HuH-7 (cell line): ENCODE measurements at regions not wholly inside any gene's neighbourhood (a gene's known extent, or its start where the extent isn't known, plus 50 kb on each side); places are given as distances from the start of the nearest gene placed in this dataset.

Experiments used
- DNase-seq: peaks from one replicate; pipeline ENCODE4 v3.0.0; 2011; ENCODE audit warnings: low spot score

DNA sequence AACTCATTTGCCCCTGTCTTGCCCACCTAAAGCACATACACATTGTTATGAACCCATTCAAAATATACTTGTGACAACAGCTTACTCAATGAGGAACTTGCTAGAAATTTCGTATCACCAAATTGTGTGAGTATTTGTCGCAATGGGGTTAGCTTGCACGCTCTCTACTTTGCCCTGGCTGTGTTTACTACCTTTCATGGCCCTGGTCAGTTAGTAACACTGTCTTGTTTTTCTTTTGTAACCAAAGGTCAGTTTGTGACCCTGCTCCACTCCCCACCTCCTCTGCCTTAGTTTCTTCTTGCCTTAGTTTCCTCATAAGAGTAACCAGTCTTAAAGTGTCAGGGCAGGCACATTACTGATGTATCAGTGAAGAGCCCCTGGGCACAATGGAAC, 205.8 kb upstream of the EEA1 start:
- DNase-seq: no peak

DNA sequence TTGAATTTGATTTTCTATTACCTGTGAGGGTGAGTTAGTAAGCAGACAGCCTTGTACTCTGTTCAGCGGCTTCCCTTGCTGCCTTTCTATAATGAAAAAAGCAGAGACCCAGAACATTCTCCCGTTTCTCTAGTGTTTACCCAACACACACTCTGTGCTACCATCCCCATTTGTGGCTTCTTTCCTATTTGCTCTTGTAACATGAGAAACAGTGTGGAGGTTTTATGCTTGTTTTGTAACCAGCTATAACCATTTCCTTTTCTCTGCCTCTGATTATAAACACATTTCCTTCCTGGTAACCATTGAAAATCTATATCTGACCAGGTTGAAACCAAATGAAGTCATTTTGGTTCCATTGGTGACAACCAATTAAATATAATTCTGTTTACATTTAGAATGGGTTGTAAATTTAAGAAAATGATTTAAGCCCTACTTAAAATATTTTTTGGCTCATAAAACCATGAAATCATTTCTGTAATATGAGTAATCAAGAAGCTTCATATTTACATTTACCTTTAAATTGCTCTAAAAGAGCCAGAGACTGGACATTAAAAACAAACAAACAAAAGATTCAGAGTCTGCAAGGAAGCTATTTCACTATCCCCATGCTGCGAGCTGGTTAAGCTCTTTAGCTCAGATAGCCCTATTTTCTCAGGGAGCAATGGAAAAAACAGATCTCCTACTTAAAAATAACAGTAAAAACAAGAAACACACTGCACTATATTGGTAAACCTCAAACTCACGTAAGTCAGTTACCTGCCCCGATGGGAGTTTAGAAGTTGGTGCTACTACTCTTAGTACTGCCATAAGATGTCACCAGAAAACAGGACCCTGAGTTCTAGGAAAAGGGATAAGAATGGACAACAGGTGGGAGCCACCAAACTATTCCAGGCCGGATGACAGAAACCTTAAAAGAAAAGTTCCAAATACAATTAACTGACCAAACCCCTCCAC, 206.5 kb upstream of the EEA1 start:
- peak; percentile 32 for DNase-seq

- DNase-seq: no peak
These were observed 207.4 kb upstream of the EEA1 start for GRCh38 chr12:93136253-93137055.

DNA sequence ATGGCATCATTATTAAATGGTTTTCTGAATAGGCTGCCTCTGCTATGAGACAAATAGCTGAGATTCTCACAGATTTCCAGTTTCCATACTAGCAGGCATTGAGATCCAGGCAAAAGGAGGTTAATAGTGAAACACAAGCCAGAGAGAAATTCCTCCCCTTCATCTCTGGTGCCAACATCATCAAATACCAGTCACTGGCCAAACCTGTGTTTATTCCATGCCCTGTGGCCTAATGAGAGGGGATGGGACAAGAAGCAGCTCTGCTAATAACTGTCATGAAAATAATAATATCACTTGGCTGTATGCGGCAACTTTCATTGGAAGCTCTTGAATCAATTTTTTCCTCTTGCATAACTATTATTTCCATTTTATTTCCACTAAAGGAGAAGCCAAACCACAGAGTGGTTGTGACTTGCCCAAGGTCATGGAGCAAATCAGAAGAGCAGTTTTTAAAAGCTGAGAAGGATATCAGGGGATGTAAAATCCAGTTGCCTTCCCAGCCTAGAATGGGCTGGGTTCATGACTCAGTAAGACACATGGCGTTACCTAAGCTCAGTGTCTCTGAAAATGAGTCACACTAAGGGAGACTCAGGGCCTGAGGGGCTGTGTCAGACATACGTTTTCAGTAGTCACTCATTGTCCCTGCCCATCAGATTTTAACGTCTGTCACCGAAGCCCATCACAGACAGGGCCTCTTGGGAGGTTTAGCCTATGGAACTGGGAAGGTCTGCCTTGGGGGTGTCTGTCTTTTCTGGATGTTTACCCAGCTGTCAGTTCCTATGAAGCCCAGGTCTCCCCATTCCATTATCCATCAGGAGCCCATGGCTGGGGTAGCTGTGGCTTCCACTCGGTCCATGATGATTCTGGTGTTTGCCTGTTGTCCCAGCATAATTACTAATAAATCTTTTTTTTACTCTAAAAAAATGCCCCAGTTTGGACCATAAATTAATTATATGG, 208.8 kb upstream of the EEA1 start:
- DNase-seq: no peak

DNA sequence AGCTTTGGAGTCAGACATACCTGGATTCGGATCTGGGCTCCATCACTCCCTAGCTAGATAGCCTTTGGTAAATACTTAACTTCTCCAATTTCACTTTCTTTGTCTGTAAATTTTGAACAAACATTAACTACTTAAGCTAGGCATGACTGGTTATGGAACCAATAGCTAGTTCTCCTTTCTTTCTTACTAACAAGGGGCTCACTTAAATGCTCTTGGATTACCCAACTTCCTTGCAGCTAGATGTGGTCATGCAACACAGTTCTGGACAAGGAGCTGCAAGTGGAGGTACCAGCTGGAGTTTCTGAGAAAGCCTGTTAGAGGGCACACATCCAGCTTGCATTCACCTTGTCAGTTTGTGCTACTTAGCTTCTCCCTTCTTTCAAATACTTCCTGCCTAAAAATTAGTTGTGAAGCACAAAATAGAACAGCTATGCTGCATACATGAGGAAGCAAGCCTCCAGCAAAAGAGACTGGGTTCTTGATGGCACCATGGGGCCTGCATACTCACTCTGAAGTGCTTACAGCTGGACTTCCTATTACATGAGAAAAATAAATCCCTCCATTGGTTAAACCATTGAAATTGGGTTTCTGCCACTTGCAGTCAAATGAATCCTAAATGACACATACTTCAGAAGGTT, 210.1 kb upstream of the EEA1 start:
- no peak for DNase-seq

- no peak for DNase-seq
These were observed 211.2 kb upstream of the EEA1 start for GRCh38 chr12:93140325-93140724.

DNA sequence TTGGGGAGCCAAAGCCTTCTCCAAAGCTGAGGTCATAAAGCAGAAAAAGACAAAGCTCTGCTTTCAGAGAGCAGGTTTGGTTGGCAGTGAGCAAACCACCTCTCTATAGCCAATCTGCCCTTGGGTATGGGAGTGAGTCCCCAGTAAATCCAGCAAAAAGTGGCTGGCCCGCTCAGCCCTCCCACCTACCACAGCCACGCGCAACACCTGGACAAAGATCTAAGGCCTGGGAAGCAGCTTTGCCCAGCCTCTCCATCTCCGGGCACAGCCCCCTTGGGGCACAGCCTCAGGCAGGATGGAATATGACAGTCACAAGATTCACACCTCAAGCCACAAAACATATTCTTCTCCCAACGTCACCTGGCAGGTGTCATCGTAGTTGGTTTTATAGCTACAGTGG, 211.7 kb upstream of the EEA1 start:
- no peak for DNase-seq

DNA sequence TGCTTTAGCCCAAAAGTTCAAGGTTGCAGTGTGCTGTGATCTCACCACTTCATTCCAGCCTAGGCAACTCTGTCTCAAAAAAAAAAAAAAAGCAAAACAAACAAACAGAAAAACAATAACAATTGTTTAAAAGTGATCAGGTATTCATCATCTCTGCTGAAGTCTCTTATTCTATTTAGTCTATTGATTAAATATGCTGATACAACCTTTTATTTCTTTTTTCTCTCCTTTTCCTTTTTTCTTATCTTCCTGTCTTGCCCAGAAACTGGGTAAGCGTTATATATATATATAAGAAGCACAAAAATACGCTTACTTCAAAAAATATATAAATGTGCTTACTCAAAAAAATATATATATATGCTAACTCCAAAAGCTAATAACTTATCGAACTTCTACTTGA, 213.8 kb upstream of the EEA1 start:
- no peak for DNase-seq

- DNase-seq: no peak
These were observed 215.0 kb upstream of the EEA1 start for GRCh38 chr12:93144109-93144508.

DNA sequence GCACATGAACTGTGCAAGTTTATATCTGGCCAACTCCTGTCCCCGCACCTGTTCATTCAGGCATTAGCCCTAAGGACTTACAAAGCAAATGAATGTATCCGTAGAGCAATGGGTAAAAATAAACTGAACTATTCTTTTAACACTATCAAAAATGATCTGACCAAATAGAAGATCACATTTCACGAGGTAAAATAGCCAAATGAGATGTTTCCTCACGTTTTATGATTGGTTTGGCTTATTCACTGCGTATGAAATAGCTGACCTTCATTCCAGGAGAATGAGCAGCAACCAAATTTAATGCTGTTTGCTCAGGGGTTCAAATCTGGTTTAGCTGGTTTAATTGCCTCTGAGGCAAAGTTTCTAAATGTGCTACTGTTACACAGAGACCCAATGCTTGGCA, 216.0 kb upstream of the EEA1 start:
- no peak for DNase-seq

- no peak for DNase-seq
These were observed 217.3 kb upstream of the EEA1 start for GRCh38 chr12:93146263-93146939.

GRCh38 chr12:93146970-93147369, 217.9 kb upstream of the EEA1 start:
- DNase-seq: no peak

DNA sequence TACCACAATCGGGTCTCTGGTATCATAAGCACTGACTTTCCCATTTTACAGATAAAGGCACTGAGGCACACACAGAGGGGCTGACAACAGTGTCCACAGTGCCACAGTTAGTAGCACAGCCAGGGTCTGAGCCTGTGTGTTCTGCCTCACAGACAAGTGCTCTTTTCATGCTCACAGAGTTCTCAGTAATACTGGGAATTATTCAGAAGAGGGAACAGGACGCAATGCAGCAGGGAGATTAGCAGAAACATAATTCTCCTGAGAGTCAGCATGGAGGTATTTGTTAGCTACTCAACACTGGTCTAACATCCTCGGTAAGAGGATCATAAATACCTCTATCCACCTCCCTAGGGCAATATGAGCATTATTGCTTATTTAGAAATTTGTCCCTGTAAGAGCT, 219.3 kb upstream of the EEA1 start:
- DNase-seq: no peak

- no peak for DNase-seq
These were observed 220.1 kb upstream of the EEA1 start for GRCh38 chr12:93149229-93149628.

DNA sequence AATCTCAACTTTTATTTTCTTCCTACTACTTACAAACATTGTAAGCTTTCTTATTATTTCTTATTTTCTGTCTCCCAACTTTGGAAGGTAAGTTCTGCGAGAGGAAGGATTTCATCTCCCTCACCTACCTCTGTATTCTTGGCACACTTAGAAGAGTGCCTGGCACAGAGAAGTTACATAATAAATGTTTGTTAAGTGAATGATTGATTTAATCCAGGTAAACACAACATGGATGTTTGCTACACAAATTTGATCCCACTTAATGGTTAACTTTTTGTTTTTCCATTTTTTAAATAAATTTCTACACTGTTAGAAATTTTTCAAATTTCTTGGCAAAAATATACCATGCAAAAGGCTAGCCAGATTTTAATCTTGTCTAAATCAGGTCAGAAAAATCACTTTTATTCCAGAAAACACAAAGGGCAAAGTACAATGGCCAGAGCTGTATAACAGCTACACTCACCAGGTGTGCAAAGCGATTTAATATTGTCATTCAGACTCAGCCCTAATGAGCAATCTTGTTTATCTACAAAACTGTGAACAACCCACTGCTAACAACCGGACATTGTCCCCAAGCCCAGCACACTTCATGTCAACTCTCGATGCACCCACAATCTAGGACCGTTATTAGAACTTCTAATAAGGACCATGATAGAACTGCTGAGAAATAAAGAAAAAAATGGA, 222.1 kb upstream of the EEA1 start:
- no peak for DNase-seq

GRCh38 chr12:93152617-93153016, 223.5 kb upstream of the EEA1 start:
- DNase-seq: no peak

DNA sequence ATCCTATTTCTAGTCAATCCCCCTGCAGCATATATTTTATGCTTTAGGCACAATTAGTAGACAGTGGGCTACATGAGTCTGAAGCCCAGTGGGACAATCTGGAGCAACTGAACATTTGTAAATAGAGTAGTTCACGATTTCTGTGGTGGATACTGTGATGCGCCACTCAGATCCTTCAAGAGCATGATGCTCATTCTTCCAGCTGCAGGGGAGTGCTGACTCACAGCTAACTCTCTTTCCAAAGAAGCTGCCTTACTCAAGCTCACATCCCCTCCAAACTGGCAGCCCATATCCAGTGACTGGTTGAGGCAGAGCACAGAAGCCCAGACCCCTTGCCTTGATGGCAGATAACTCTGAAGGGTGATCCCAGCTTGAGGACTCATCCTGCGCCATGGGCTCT, 224.2 kb upstream of the EEA1 start:
- DNase-seq: no peak

- no peak for DNase-seq
These were observed 223.5 kb upstream of the NUDT4 start for GRCh38 chr12:93154096-93154728.

DNA sequence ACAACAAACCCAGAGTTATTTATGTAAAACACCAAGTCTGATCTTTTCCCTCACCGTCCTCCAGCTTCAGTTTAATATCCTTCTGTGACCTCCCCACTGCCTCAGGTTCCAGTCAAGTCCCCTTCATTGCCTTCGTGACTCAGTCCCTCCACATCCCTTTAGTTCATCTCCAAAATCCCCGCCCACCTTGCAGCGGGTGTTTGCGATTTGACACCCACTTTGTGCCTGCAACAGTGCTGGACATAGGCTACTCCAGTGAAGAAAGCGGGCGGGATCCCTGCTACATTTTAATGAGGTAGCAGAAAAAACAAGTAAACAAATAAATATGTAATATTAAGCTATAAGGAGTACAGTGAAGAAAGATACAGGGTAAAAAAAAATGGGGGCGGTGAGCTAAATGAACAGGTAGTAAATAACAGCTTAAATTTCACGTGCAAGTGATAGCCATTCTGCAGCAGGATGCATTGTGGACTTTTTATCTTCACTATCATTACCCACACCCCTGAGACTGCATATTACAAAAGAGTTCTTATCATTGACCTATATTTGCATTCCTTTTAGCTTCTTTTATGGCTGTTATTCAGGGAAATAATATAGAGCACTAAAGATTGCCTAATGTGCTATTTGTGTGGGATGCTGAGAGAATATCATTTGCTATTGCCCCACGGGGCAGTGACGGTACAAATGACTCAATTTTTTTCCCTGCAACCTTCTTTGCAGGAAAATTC, 222.8 kb upstream of the NUDT4 start:
- peak; percentile 30 for DNase-seq
